ENCODE measurements at regions not wholly inside any gene's neighbourhood (a gene's known extent, or its start where the extent isn't known, plus 50 kb on each side); places are given as distances from the start of the nearest gene placed in this dataset.

DNA sequence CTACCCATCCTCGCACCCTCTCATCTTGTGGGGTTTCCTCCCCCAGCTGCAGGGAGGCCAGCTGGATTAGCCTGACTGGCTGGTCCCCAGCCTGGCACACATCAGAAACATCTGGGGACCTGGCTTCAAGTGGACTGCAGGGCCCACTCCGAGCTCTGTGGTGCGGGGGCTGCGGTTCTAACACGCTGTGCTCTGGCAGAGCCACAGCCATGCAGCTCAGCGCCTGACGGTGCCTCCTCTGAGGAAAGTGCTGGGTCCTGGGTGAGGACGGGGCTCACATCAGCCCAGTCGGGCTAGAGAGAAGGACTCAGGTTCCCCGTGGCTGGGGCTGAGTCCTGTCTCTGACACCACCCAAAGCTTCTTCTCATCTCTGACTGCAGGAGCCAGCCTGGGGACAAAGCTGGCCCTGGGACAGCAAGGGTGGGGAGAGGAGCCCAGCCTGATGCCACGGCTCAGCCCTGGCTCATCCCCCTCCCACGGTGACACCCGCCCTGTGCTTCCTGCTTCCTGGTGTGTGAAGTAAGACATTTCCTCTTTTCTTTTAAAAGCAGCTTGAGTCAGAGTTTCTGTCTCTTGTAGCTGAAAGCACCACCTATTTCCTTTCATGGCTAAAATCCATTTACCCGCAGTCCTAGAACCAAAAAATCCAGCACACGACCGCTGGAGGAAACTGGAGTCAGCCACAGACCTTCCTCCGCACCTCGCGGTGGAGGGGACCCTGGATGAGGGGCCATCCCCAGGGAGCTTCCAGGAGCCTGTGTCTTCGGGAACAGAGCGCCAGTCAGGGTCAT is 127.4 kb upstream of the AFDN start:
- Histone ChIP-seq H3K36me3 (no peaks in the 10 kb centered on the region), H3K9me3 (no peaks in the 10 kb centered on the region), H3K27ac (peak overlapping the region; percentile 51 to 93 (median 84)), H3K27me3 (no peaks in the 10 kb centered on the region), H3K4me3 (peak overlapping the region in 6 of 10 donors; percentile 11 to 39 (median 20)), H3K4me1 (peaks cover 7 to 23% (median 19%) of the 10 kb centered on the region in 9 donors)
- intact Hi-C loops (cut with DNase I) = no loop called here
- peak; percentile 76 to 85 for DNase-seq
- WGBS, 2 donors = 41 to 56% methylated on average over 21 of the region's 21 CpGs
- TF ChIP-seq, protein P1, sequence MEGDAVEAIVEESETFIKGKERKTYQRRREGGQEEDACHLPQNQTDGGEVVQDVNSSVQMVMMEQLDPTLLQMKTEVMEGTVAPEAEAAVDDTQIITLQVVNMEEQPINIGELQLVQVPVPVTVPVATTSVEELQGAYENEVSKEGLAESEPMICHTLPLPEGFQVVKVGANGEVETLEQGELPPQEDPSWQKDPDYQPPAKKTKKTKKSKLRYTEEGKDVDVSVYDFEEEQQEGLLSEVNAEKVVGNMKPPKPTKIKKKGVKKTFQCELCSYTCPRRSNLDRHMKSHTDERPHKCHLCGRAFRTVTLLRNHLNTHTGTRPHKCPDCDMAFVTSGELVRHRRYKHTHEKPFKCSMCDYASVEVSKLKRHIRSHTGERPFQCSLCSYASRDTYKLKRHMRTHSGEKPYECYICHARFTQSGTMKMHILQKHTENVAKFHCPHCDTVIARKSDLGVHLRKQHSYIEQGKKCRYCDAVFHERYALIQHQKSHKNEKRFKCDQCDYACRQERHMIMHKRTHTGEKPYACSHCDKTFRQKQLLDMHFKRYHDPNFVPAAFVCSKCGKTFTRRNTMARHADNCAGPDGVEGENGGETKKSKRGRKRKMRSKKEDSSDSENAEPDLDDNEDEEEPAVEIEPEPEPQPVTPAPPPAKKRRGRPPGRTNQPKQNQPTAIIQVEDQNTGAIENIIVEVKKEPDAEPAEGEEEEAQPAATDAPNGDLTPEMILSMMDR (IDR thresholded peaks at IDR 0.05) = no peak
- ATAC-seq = peak; percentile 92 to 98 (median 96)

DNA sequence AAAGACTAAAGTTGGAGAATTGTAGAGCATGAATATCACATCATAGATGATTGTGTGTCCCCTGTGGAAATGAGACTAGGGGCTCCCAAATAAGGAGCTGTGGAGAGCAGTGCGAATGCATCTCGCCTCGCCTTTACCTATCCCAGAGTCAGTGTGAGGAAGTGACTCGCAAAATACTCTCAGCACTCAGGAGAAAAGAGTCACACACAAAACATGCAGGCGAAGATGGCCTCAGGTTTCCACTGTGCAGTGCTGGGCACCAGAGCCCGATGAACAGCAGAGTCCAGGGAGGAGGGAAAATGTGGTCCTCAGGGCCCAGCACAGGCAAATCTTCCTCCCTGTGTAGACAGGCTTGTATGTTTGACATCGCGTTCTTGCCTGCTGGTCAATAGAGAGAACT is 126.5 kb upstream of the AFDN start:
- WGBS, 2 donors = 82 to 83% methylated on average over 8 of the region's 8 CpGs

GRCh38 chr6:167701010-167701409 is 125.7 kb upstream of the AFDN start:
- TF ChIP-seq, protein P1 (IDR thresholded peaks at IDR 0.05) = no peak
- Histone ChIP-seq H3K36me3 (no peaks in the 10 kb centered on the region), H3K9me3 (no peaks in the 10 kb centered on the region), H3K4me1 (peaks cover 7 to 23% (median 19%) of the 10 kb centered on the region in 9 donors), H3K27ac (peak overlapping the region in 1 of 10 donors; percentile 93), H3K27me3 (no peaks in the 10 kb centered on the region), H3K4me3 (no peak overlapping the region)
- WGBS, 2 donors = 89 to 92% methylated on average over 12 of the region's 12 CpGs
- no peak for DNase-seq
- no peak for ATAC-seq
- intact Hi-C loops (cut with DNase I) = no loop called here

More for the DNA sequence above, 126.5 kb upstream of the AFDN start:
- H3K36me3 ChIP-seq = no peaks in the 10 kb centered on the region
- TF ChIP-seq, protein P1 (IDR thresholded peaks at IDR 0.05) = no peak
- peak overlapping the region; percentile 51 to 93 (median 84) for H3K27ac ChIP-seq
- ATAC-seq (no peak), DNase-seq (no peak)
- H3K4me3 ChIP-seq = peak overlapping the region in 1 of 10 donors; percentile 15
- H3K27me3 ChIP-seq = no peaks in the 10 kb centered on the region
- H3K9me3 ChIP-seq = no peaks in the 10 kb centered on the region
- H3K4me1 ChIP-seq = peaks cover 7 to 23% (median 19%) of the 10 kb centered on the region in 9 donors
- intact Hi-C loops (cut with DNase I) = no loop called here

DNA sequence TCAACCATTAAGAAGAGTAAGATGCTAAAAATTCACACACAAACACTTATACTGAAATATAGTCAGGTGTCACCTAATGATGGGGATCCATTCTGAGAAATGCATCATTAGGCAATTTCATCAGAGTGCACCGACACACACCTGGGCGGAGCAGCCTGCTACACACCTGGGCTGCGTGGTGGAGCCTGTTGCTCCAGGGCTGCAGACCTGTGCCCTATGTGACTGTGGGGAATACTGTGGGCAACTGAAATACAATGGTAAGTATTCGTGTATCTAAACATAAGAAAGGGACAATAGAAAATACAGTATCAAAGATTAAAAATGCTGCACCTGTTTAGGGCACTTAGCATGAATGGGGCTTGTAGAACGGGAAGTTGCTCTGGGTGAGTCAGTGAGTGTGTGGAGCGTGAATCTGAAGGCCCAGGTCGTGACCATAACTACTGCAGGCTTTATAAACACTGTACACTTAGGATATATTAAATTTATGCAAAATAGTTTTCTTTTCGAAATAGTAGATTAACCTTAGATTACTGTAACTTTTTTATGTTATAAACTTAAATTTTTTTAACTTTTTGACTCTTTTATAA is 124.4 kb upstream of the AFDN start:
- TF ChIP-seq, protein P1 (IDR thresholded peaks at IDR 0.05) = no peak
- H3K36me3 ChIP-seq = no peaks in the 10 kb centered on the region

More for the DNA sequence above, 124.4 kb upstream of the AFDN start:
- intact Hi-C loops (cut with DNase I) = no loop called here
- ATAC-seq = no peak
- WGBS, 2 donors = 92 to 95% methylated on average over 8 of the region's 8 CpGs
- Histone ChIP-seq H3K9me3 (no peaks in the 10 kb centered on the region), H3K27ac (no peak overlapping the region), H3K4me1 (peaks cover 7 to 23% (median 19%) of the 10 kb centered on the region in 9 donors), H3K27me3 (no peaks in the 10 kb centered on the region), H3K4me3 (no peak overlapping the region)
- no peak for DNase-seq
